HEK293 (cell line): ENCODE measurements at regions not wholly inside any gene's neighbourhood (a gene's known extent, or its start where the extent isn't known, plus 50 kb on each side); places are given as distances from the start of the nearest gene placed in this dataset.

ENCODE experiments used
- CTCF ChIA-PET: fragments of 350-600 bp; formaldehyde crosslinking; extraction: SDS; loops from one replicate; lab custom pipeline; 2021; ENCODE audit warnings: antibody characterized with exemption; lab: Yijun Ruan, JAX
- POLR2A ChIA-PET: fragments of 300-600 bp; formaldehyde crosslinking; extraction: SDS; loops from one replicate; lab custom pipeline; 2020; ENCODE audit warnings: antibody characterized with exemption, inconsistent platforms; lab: Yijun Ruan, JAX
- H3K27ac ChIP-seq: fragments of 200-500 bp; sonication (Bioruptor generic); 2 replicates; pipeline ENCODE4 v1.5.1; 2014; ENCODE audit warnings: low read depth, low read length, control low read depth, inconsistent platforms; ENCODE audit errors: extremely low read depth
- H3K36me3 ChIP-seq, 2 experiments: fragments of 200-500 bp in 1 of 2; sonication (Bioruptor generic) in 1 of 2; 1 replicate in 1 of 2; 2 replicates in 1 of 2; pipeline ENCODE4 v1.5.1; 2014 to 2017; ENCODE audit warnings: inconsistent platforms in 2 of 2, low read length in 2 of 2; ENCODE audit not compliant: control insufficient read depth in 2 of 2, insufficient read depth in 1 of 2
- H3K4me1 ChIP-seq: fragments of 200-500 bp; sonication (Bioruptor generic); 2 replicates; pipeline ENCODE4 v1.5.1; 2014; ENCODE audit warnings: mild to moderate bottlenecking, low read length, inconsistent platforms; ENCODE audit not compliant: control insufficient read depth, insufficient read depth
- H3K4me3 ChIP-seq: 2 replicates; pipeline ENCODE4 v1.5.1; 2011; ENCODE audit warnings: low read depth, mild to moderate bottlenecking, control low read depth, low read length, moderate library complexity
- H3K9me3 ChIP-seq: fragments of 200-500 bp; sonication (Bioruptor generic); 2 replicates; pipeline ENCODE4 v1.5.1; 2014; ENCODE audit warnings: low read depth, low read length, inconsistent platforms; ENCODE audit not compliant: control insufficient read depth, insufficient read depth
- AEBP2 ChIP-seq: fragments of 450-650 bp; formaldehyde crosslinking; IDR thresholded peaks from 2 replicates; pipeline ENCODE4 v1.5.1; 2016; ENCODE audit warnings: missing biosample characterization, missing genetic modification characterization, borderline replicate concordance
- BCL6B ChIP-seq: fragments of 450-650 bp; formaldehyde crosslinking; IDR thresholded peaks from 2 replicates; pipeline ENCODE4 v1.5.1; 2017; ENCODE audit warnings: missing biosample characterization, missing genetic modification characterization
- GFI1B ChIP-seq: fragments of 450-650 bp; formaldehyde crosslinking; IDR thresholded peaks from 2 replicates; pipeline ENCODE4 v1.5.1; 2016; ENCODE audit warnings: missing biosample characterization, missing genetic modification characterization
- GLI4 ChIP-seq: fragments of 450-650 bp; formaldehyde crosslinking; IDR thresholded peaks from 2 replicates; pipeline ENCODE4 v1.5.1; 2016; ENCODE audit warnings: missing biosample characterization, missing genetic modification characterization
- GLIS1 ChIP-seq: fragments of 450-650 bp; formaldehyde crosslinking; IDR thresholded peaks from 2 replicates; pipeline ENCODE4 v1.5.1; 2016; ENCODE audit warnings: missing biosample characterization, missing genetic modification characterization
- MEIS1 ChIP-seq: sonication (generic); formaldehyde crosslinking; IDR thresholded peaks from 2 replicates; pipeline ENCODE4 v1.8.1; 2022; ENCODE audit warnings: missing genetic modification reagents, mild to moderate bottlenecking, borderline replicate concordance
- PRDM10 ChIP-seq: fragments of 450-650 bp; formaldehyde crosslinking; IDR thresholded peaks from 2 replicates; pipeline ENCODE4 v1.5.1; 2016; ENCODE audit warnings: missing biosample characterization, missing genetic modification characterization
- ZBTB20 ChIP-seq: fragments of 450-650 bp; formaldehyde crosslinking; IDR thresholded peaks from 2 replicates; pipeline ENCODE4 v1.5.1; 2016; ENCODE audit warnings: missing biosample characterization, missing genetic modification characterization
- ZFP69B ChIP-seq: fragments of 450-650 bp; formaldehyde crosslinking; IDR thresholded peaks from 2 replicates; pipeline ENCODE4 v1.5.1; 2016; ENCODE audit warnings: missing biosample characterization, missing genetic modification characterization
- ZNF157 ChIP-seq: fragments of 450-650 bp; formaldehyde crosslinking; IDR thresholded peaks from 2 replicates; pipeline ENCODE4 v1.5.1; 2016; ENCODE audit warnings: missing biosample characterization, missing genetic modification characterization
- ZNF23 ChIP-seq: fragments of 450-650 bp; formaldehyde crosslinking; IDR thresholded peaks from 2 replicates; pipeline ENCODE4 v1.5.1; 2016; ENCODE audit warnings: missing biosample characterization, missing genetic modification characterization, borderline replicate concordance
- ZNF239 ChIP-seq: fragments of 450-650 bp; formaldehyde crosslinking; IDR thresholded peaks from 2 replicates; pipeline ENCODE4 v1.5.1; 2016; ENCODE audit warnings: missing biosample characterization, missing genetic modification characterization
- ZNF248 ChIP-seq: fragments of 450-650 bp; formaldehyde crosslinking; IDR thresholded peaks from 2 replicates; pipeline ENCODE4 v1.5.1; 2017; ENCODE audit warnings: missing biosample characterization, missing genetic modification characterization
- ZNF335 ChIP-seq: fragments of 450-650 bp; formaldehyde crosslinking; conservative IDR thresholded peaks from 2 replicates; pipeline ENCODE4 v1.5.1; 2016; ENCODE audit warnings: missing biosample characterization, missing genetic modification characterization
- ZNF341 ChIP-seq: fragments of 450-650 bp; formaldehyde crosslinking; IDR thresholded peaks from 2 replicates; pipeline ENCODE4; 2016; ENCODE audit warnings: low read depth, missing biosample characterization, missing genetic modification characterization
- ZNF354C ChIP-seq: fragments of 450-650 bp; formaldehyde crosslinking; IDR thresholded peaks from 2 replicates; pipeline ENCODE4 v1.5.1; 2016; ENCODE audit warnings: missing biosample characterization, missing genetic modification characterization, low read depth, borderline replicate concordance
- ZNF362 ChIP-seq: fragments of 450-650 bp; formaldehyde crosslinking; IDR thresholded peaks from 2 replicates; pipeline ENCODE4 v1.5.1; 2016; ENCODE audit warnings: missing biosample characterization, missing genetic modification characterization
- ZNF398 ChIP-seq: fragments of 450-650 bp; formaldehyde crosslinking; IDR thresholded peaks from 2 replicates; pipeline ENCODE4 v1.5.1; 2017; ENCODE audit warnings: missing biosample characterization, missing genetic modification characterization
- ZNF433 ChIP-seq: fragments of 450-650 bp; formaldehyde crosslinking; IDR thresholded peaks from 2 replicates; pipeline ENCODE4 v1.5.1; 2016; ENCODE audit warnings: missing biosample characterization, missing genetic modification characterization, low read depth
- ZNF544 ChIP-seq: fragments of 450-650 bp; formaldehyde crosslinking; IDR thresholded peaks from 2 replicates; pipeline ENCODE4 v1.5.0; 2017; ENCODE audit warnings: missing biosample characterization, missing genetic modification characterization
- ZNF623 ChIP-seq: fragments of 450-650 bp; formaldehyde crosslinking; IDR thresholded peaks from 2 replicates; pipeline ENCODE4 v1.5.1; 2016; ENCODE audit warnings: missing biosample characterization, missing genetic modification characterization
- ZNF624 ChIP-seq: fragments of 450-650 bp; formaldehyde crosslinking; IDR thresholded peaks from 2 replicates; pipeline ENCODE4 v1.5.1; 2017; ENCODE audit warnings: missing biosample characterization, missing genetic modification characterization
- ZNF670 ChIP-seq: fragments of 450-650 bp; formaldehyde crosslinking; IDR thresholded peaks from 2 replicates; pipeline ENCODE4 v1.5.1; 2016; ENCODE audit warnings: missing biosample characterization, missing genetic modification characterization, low read depth
- ZNF777 ChIP-seq: fragments of 450-650 bp; formaldehyde crosslinking; IDR thresholded peaks from 2 replicates; pipeline ENCODE4 v1.5.1; 2017; ENCODE audit warnings: missing biosample characterization, missing genetic modification characterization, borderline replicate concordance
- ZNF830 ChIP-seq: fragments of 450-650 bp; IDR thresholded peaks from 2 replicates; pipeline ENCODE4 v1.5.0; 2018; ENCODE audit warnings: missing biosample characterization, missing genetic modification characterization, low read depth, mild to moderate bottlenecking, moderate library complexity
- ZSCAN23 ChIP-seq: fragments of 450-650 bp; formaldehyde crosslinking; IDR thresholded peaks from 2 replicates; pipeline ENCODE4 v1.5.1; 2016; ENCODE audit warnings: missing biosample characterization, missing genetic modification characterization

GRCh38 chr18:68447286-68447685, 267.6 kb downstream of the TMX3 start:
- no peaks in the 10 kb centered on the region for H3K36me3 ChIP-seq
- CTCF ChIA-PET: interaction anchor here (0.6 kb wide), 1 partner anchor 179 kb away, joined by 5 read pairs; no protein-coding TSS in a partner anchor
- POLR2A ChIA-PET: no interaction called here
- TF ChIP-seq GFI1B (tag by site-specific recombination): no peak
- TF ChIP-seq ZNF248 (tag by site-specific recombination): no peak
- TF ChIP-seq ZNF433 (tag by site-specific recombination): no peak
- no peak for TF ChIP-seq AEBP2 (tag by site-specific recombination)
- no peak for TF ChIP-seq ZBTB20 (tag by site-specific recombination)
- no peak for TF ChIP-seq ZNF670
- TF ChIP-seq ZNF830 (tag by site-specific recombination): no peak
- no peak for TF ChIP-seq ZNF362 (tag by site-specific recombination)
- TF ChIP-seq ZNF157: no peak
- no peak for TF ChIP-seq ZNF239 (tag by site-specific recombination)
- TF ChIP-seq, all 188 proteins: peak for 0
- H3K27ac ChIP-seq: no peak overlapping the region
- no peak overlapping the region for H3K4me3 ChIP-seq
- no peaks in the 10 kb centered on the region for H3K4me1 ChIP-seq
- no peaks in the 10 kb centered on the region for H3K9me3 ChIP-seq

- no peak overlapping the region for H3K4me3 ChIP-seq
- H3K36me3 ChIP-seq: no peaks in the 10 kb centered on the region
- H3K4me1 ChIP-seq: no peaks in the 10 kb centered on the region
- CTCF ChIA-PET: no interaction called here
- POLR2A ChIA-PET: no interaction called here
- no peaks in the 10 kb centered on the region for H3K9me3 ChIP-seq
- H3K27ac ChIP-seq: no peak overlapping the region
- TF ChIP-seq ZNF23 (tag by site-specific recombination) (no peak), BCL6B (tag by site-specific recombination) (no peak), GLIS1 (tag by site-specific recombination) (no peak), ZNF544 (tag by site-specific recombination) (no peak), ZNF341 (tag by site-specific recombination) (no peak), GLI4 (tag by site-specific recombination) (no peak), ZNF623 (tag by site-specific recombination) (no peak), MEIS1 (CRISPR knock-in tag) (no peak), ZNF335 (no peak), ZFP69B (tag by site-specific recombination) (no peak), PRDM10 (tag by site-specific recombination) (no peak), ZNF398 (no peak), ZNF624 (tag by site-specific recombination) (no peak), ZSCAN23 (tag by site-specific recombination) (no peak), ZNF354C (tag by site-specific recombination) (no peak), ZNF157 (no peak), ZNF777 (tag by site-specific recombination) (no peak)
Observed at GRCh38 chr18:68445668-68446426, 269.1 kb downstream of the TMX3 start.
